Endothelial cell of umbilical vein (primary cell): ENCODE measurements at regions not wholly inside any gene's neighbourhood (a gene's known extent, or its start where the extent isn't known, plus 50 kb on each side); places are given as distances from the start of the nearest gene placed in this dataset.

Experiments
- BruUV-seq: library from RNA; stranded (reverse); fragments of 400-500 nt; replicated peaks from 2 replicates; lab custom pipeline; 2021; lab: Mats Ljungman, UMichigan
- CTCF ChIA-PET: fragments of 300-600, 350-600 bp; sonication (Branson Sonifier 250); formaldehyde crosslinking; loops from one replicate; lab custom pipeline; 2021; ENCODE audit warnings: antibody characterized with exemption, inconsistent platforms; lab: Charles Lee
- POLR2A ChIA-PET: fragments of 300-600, 350-600 bp; sonication (Branson Sonifier 250); formaldehyde crosslinking; loops from one replicate; lab custom pipeline; 2021; ENCODE audit warnings: antibody characterized with exemption, inconsistent platforms; lab: Charles Lee
- DNase-seq: peaks from one replicate; pipeline ENCODE4 v3.0.0-alpha.2; 2011; ENCODE audit warnings: low read depth, low spot score
- FAIRE-seq: peaks from 2 replicates; lab custom pipeline; 2011; peaks lifted over from hg19 to GRCh38; lab: Jason Lieb, UNC
- H2AFZ ChIP-seq: 2 replicates; pipeline ENCODE4 v1.6.0; 2012; ENCODE audit warnings: low read depth, low read length, control low read depth, inconsistent platforms
- H3K27ac ChIP-seq: 2 replicates; pipeline ENCODE4 v1.5.1; 2011; ENCODE audit warnings: low read depth, mild to moderate bottlenecking, control low read depth, low read length, moderate library complexity; ENCODE audit not compliant: insufficient read depth
- H3K27me3 ChIP-seq, 2 experiments: 2 replicates each; pipeline versions ENCODE4 v1.6.0 to v1.6.1; 2011; ENCODE audit warnings: low read length in 2 of 2, mixed read lengths in 1 of 2; ENCODE audit not compliant: control insufficient read depth in 2 of 2, insufficient read depth in 2 of 2
- H3K36me3 ChIP-seq, 2 experiments: 2 replicates in 1 of 2; 3 replicates in 1 of 2; pipeline ENCODE4 v1.5.1; 2011; ENCODE audit warnings: low read length in 2 of 2, mild to moderate bottlenecking in 1 of 2, moderate library complexity in 1 of 2; ENCODE audit not compliant: control insufficient read depth in 2 of 2, insufficient read depth in 2 of 2; ENCODE audit errors: extremely low read depth in 1 of 2
- H3K4me1 ChIP-seq: 3 replicates; pipeline ENCODE4 v1.5.1; 2011; ENCODE audit warnings: mild to moderate bottlenecking, low read length; ENCODE audit not compliant: control insufficient read depth, insufficient read depth; ENCODE audit errors: extremely low read depth
- H3K4me2 ChIP-seq: 2 replicates; pipeline ENCODE4 v1.6.1; 2011; ENCODE audit warnings: low read length, control low read depth, mixed read lengths; ENCODE audit not compliant: insufficient read depth
- H3K4me3 ChIP-seq, 3 experiments: fragments of 200-600 bp in 1 of 3; sonication (generic), shearing (Covaris generic) in 1 of 3; replicated peaks in 1 of 3; 2 replicates each; pipeline ENCODE4 v1.5.1; 2011 to 2016; ENCODE audit warnings: control low read depth in 3 of 3, low read length in 3 of 3, mild to moderate bottlenecking in 2 of 3, inconsistent platforms in 1 of 3, low read depth in 1 of 3, moderate library complexity in 1 of 3; ENCODE audit not compliant: insufficient read depth in 1 of 3
- H3K79me2 ChIP-seq: 2 replicates; pipeline ENCODE4 v1.6.0; 2012; ENCODE audit warnings: low read length, inconsistent platforms; ENCODE audit not compliant: control insufficient read depth, insufficient read depth
- H3K9ac ChIP-seq: replicated peaks from 2 replicates; pipeline ENCODE3; 2011; ENCODE audit warnings: low read length, control low read depth; ENCODE audit not compliant: insufficient read depth; ENCODE audit errors: extremely low read depth
- H3K9me1 ChIP-seq: replicated peaks from 3 replicates; pipeline ENCODE4 v1.6.0; 2011; ENCODE audit warnings: mild to moderate bottlenecking, low read length; ENCODE audit not compliant: control insufficient read depth, insufficient read depth; ENCODE audit errors: extremely low read depth
- H3K9me3 ChIP-seq: replicated peaks from 2 replicates; pipeline ENCODE4 v1.5.1; 2012; ENCODE audit warnings: low read length, inconsistent platforms; ENCODE audit not compliant: control insufficient read depth, insufficient read depth
- H4K20me1 ChIP-seq: replicated peaks from 2 replicates; pipeline ENCODE3; 2011; ENCODE audit warnings: mild to moderate bottlenecking, low read length; ENCODE audit not compliant: control insufficient read depth, insufficient read depth; ENCODE audit errors: extremely low read depth
- CTCF ChIP-seq, 2 donors: IDR thresholded peaks; 1 replicate in 1 of 2; 2 replicates in 1 of 2; pipeline ENCODE4 v1.5.1; 2011; ENCODE audit warnings: low read length in 2 of 2, mild to moderate bottlenecking in 2 of 2, moderate library complexity in 2 of 2, control low read depth in 1 of 2, inconsistent platforms in 1 of 2, low read depth in 1 of 2; ENCODE audit not compliant: insufficient read depth in 1 of 2; ENCODE audit errors: extremely low read depth in 1 of 2
- EZH2 ChIP-seq: IDR thresholded peaks from 2 replicates; pipeline ENCODE4 v1.6.1; 2012; ENCODE audit warnings: borderline replicate concordance, low read depth, mild to moderate bottlenecking, moderate library complexity, low read length, inconsistent platforms; ENCODE audit not compliant: severe bottlenecking
- FOS ChIP-seq: IDR thresholded peaks from 2 replicates; pipeline ENCODE4 v1.6.1; 2011; ENCODE audit warnings: mild to moderate bottlenecking, low read length, moderate library complexity, borderline replicate concordance; ENCODE audit not compliant: insufficient read depth
- GATA2 ChIP-seq: IDR thresholded peaks from 2 replicates; pipeline ENCODE4 v1.7.0; 2011; ENCODE audit warnings: low read depth, mild to moderate bottlenecking, moderate library complexity, mixed read lengths, low read length; ENCODE audit not compliant: insufficient read length, insufficient read depth
- JUN ChIP-seq: IDR thresholded peaks from 2 replicates; pipeline ENCODE4 v1.6.1; 2011; ENCODE audit warnings: borderline replicate concordance, low read depth; ENCODE audit not compliant: insufficient read length, insufficient read depth
- MAX ChIP-seq: IDR thresholded peaks from 2 replicates; pipeline ENCODE4 v1.6.1; 2011; ENCODE audit not compliant: insufficient read depth, insufficient read length
- MYC ChIP-seq: IDR thresholded peaks from one replicate; pipeline ENCODE4 v1.6.1; 2011; ENCODE audit warnings: mild to moderate bottlenecking, low read depth, low read length
- POLR2A ChIP-seq: IDR thresholded peaks from 2 replicates; pipeline ENCODE4 v1.6.1; 2012; ENCODE audit warnings: low read depth, mild to moderate bottlenecking, control low read depth, low read length
- POLR2AphosphoS5 ChIP-seq: IDR thresholded peaks from 2 replicates; pipeline ENCODE4 v1.6.1; 2012; ENCODE audit warnings: low read depth, mild to moderate bottlenecking, control low read depth, low read length, moderate library complexity; ENCODE audit not compliant: insufficient read depth
- dilution Hi-C: fragments of 300-500 bp; cut with MboI; formaldehyde crosslinking; loops from one replicate; pipeline ENCODE4 v1.15.0; 2019; ENCODE audit warnings: low sequenced_read_pairs; ENCODE audit not compliant: extremely low pct_ligation_motif_present
- intact Hi-C: fragments of 100-400 bp; cut with micrococcal nuclease; formaldehyde crosslinking; loops from one replicate; pipeline ENCODE4 v1.10.0; 2022

GRCh38 chr12:93205361-93205760 is 172.4 kb upstream of the NUDT4 start:
- Histone ChIP-seq H3K9me3 (no peaks in the 10 kb centered on the region), H3K4me1 (peaks cover 16% of the 10 kb centered on the region), H3K4me3 (no peak overlapping the region), H3K36me3 (no peaks in the 10 kb centered on the region), H3K27me3 (no peaks in the 10 kb centered on the region), H3K4me2 (no peak overlapping the region), H2AFZ (no peak overlapping the region), H3K9me1 (no peaks in the 10 kb centered on the region), H3K79me2 (no peaks in the 10 kb centered on the region), H3K9ac (no peak overlapping the region), H3K27ac (no peak overlapping the region), H4K20me1 (no peaks in the 10 kb centered on the region)
- FAIRE-seq (no peak), DNase-seq (no peak)
- CTCF ChIA-PET = no interaction called here
- dilution Hi-C loops (no loop called here), intact Hi-C loops (no loop called here)
- POLR2A ChIA-PET = interaction anchor here (0.7 kb wide), 1 partner anchor 735 kb away, joined by 3 read pairs; no protein-coding TSS in a partner anchor
- no TSS peak for BruUV-seq
- TF ChIP-seq POLR2AphosphoS5 (no peak), MYC (no peak), CTCF (IDR thresholded peaks at IDR 0.05; ENCODE audit: extremely low read depth in 1 of 2, insufficient read depth in 1 of 2, low read depth in 1 of 2, low read length in 2 of 2) (no peak), POLR2A (no peak)

- Histone ChIP-seq H3K27ac (no peak overlapping the region), H3K4me3 (no peak overlapping the region), H3K27me3 (no peaks in the 10 kb centered on the region), H3K4me2 (no peak overlapping the region), H3K9me1 (no peaks in the 10 kb centered on the region), H3K9ac (no peak overlapping the region), H3K36me3 (no peaks in the 10 kb centered on the region), H2AFZ (no peak overlapping the region), H3K79me2 (no peaks in the 10 kb centered on the region), H4K20me1 (no peaks in the 10 kb centered on the region), H3K9me3 (no peaks in the 10 kb centered on the region), H3K4me1 (peaks cover 10% of the 10 kb centered on the region)
- ChIA-PET CTCF (no interaction called here), POLR2A (no interaction called here)
- DNase-seq = no peak
- intact Hi-C loops (no loop called here), dilution Hi-C loops (no loop called here)
- BruUV-seq = no TSS peak
- TF ChIP-seq FOS (no peak), JUN (no peak), POLR2AphosphoS5 (no peak), MAX (no peak), EZH2 (no peak), GATA2 (no peak)
- FAIRE-seq = no peak
These were observed 169.7 kb upstream of the NUDT4 start for GRCh38 chr12:93208011-93208410.
